OCI-LY3 (cell line): ENCODE measurements at regions not wholly inside any gene's neighbourhood (a gene's known extent, or its start where the extent isn't known, plus 50 kb on each side); places are given as distances from the start of the nearest gene placed in this dataset.

Experiments used
- EZH2phosphoT487 ChIP-seq: fragments of 200-600 bp; shearing (Covaris generic); IDR thresholded peaks from 2 replicates; pipeline ENCODE4 v1.6.1; 2018; ENCODE audit warnings: antibody characterized with exemption, mixed run types, low read depth
- TF ChIP-seq, protein P1 (sequence below): fragments of 200-600, 300-600 bp; sonication (generic); IDR thresholded peaks from 2 replicates; pipeline ENCODE4 v1.5.1; 2014; ENCODE audit warnings: antibody characterized with exemption, low read length, low read depth

- no peak for TF ChIP-seq EZH2phosphoT487
- TF ChIP-seq, protein P1, sequence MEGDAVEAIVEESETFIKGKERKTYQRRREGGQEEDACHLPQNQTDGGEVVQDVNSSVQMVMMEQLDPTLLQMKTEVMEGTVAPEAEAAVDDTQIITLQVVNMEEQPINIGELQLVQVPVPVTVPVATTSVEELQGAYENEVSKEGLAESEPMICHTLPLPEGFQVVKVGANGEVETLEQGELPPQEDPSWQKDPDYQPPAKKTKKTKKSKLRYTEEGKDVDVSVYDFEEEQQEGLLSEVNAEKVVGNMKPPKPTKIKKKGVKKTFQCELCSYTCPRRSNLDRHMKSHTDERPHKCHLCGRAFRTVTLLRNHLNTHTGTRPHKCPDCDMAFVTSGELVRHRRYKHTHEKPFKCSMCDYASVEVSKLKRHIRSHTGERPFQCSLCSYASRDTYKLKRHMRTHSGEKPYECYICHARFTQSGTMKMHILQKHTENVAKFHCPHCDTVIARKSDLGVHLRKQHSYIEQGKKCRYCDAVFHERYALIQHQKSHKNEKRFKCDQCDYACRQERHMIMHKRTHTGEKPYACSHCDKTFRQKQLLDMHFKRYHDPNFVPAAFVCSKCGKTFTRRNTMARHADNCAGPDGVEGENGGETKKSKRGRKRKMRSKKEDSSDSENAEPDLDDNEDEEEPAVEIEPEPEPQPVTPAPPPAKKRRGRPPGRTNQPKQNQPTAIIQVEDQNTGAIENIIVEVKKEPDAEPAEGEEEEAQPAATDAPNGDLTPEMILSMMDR, result no peak
Observed at GRCh38 chr7:20892776-20893175, 106.1 kb upstream of the SP8 start.
